ENCODE measurements at regions not wholly inside any gene's neighbourhood (a gene's known extent, or its start where the extent isn't known, plus 50 kb on each side); places are given as distances from the start of the nearest gene placed in this dataset.

DNA sequence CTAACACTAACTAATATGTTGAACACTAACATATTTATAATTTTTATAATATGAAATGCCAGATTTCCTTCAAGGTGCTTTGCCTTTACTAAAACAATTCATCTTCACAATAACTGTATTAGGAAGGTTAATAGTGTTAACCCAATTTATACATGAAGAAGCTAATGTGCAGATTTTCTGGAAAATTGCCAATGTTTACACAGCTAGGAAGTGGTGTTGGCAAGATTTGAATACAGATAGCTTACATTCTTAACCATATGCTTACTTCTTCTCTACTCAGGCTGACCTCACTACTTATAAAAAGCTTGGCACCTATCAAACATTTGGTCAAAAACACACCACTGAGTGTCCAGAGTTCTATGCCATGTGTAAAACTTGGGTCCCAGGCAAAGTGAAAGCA lies 445.4 kb upstream of the ITGA1 start:
- ChIA-PET POLR2A (no interaction called here), CTCF (no interaction called here)
- H3K36me3 Mint-ChIP-seq, result no peaks in the 10 kb centered on the region
- H3K9me3 Mint-ChIP-seq, result peaks cover 0 to 4% (median 2%) of the 10 kb centered on the region in 3 donors
- H3K4me1 Mint-ChIP-seq, result no peaks in the 10 kb centered on the region
- DNase-seq, result no peak
- no peak overlapping the region for H3K4me3 Mint-ChIP-seq
- no peaks in the 10 kb centered on the region for H3K9me3 ChIP-seq
- H3K36me3 ChIP-seq (ENCODE audit: control insufficient read depth in 2 of 2, extremely low read depth in 1 of 2, insufficient read depth in 1 of 2, low read length in 1 of 2), result no peaks in the 10 kb centered on the region
- no peak overlapping the region for H3K27ac ChIP-seq (ENCODE audit: low read length)
- no peaks in the 10 kb centered on the region for H3K27me3 Mint-ChIP-seq
- no peak overlapping the region for H3K4me3 ChIP-seq (ENCODE audit: control insufficient read depth in 1 of 2, extremely low read depth in 1 of 2, low read length in 1 of 2)
- no peaks in the 10 kb centered on the region for H3K27me3 ChIP-seq (replicated peaks in 1 of 2; ENCODE audit: control insufficient read depth in 2 of 2, extremely low read depth in 1 of 2, insufficient read depth in 2 of 2, low read length in 1 of 2)
- ATAC-seq (replicated peaks in 1 of 4), result no peak
- no peaks in the 10 kb centered on the region for H3K4me1 ChIP-seq (ENCODE audit: control insufficient read depth in 1 of 2, extremely low read depth in 1 of 2, insufficient read depth in 2 of 2, low read length in 2 of 2)
- no peak overlapping the region for H3K27ac Mint-ChIP-seq

DNA sequence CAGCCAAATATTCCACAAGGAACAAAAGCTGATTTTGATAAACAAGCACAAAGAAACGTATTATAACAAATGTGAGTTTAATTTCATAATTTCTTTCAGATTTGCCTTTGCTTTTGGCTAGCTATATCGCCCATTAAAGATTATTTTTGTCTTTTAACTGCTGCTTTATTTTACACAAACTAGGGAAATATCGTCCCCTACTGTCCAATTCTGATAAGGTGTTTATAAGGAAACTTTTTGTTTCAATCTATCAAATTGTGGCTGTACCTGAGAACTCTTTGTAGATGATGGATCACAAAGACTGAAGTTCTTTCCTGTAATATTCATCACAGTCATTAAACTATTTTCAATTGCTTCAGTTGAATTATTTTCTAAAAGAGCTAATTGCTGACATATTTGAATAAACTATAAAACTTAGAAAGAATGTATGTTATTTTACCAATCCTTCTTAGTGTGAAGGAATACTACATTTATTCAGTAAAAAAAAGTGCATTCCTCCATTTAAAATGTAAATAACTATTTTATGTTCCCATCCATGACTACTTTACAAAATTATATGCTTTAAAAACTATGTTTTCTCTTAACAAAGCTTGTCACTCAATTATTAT lies 431.3 kb upstream of the ITGA1 start:
- Mint-ChIP-seq H3K27ac (no peak overlapping the region), H3K4me1 (no peaks in the 10 kb centered on the region), H3K27me3 (peaks cover 0 to 3% of the 10 kb centered on the region in 2 donors), H3K36me3 (no peaks in the 10 kb centered on the region), H3K9me3 (no peaks in the 10 kb centered on the region), H3K4me3 (no peak overlapping the region)
- Histone ChIP-seq H3K27ac (ENCODE audit: low read length) (no peak overlapping the region), H3K9me3 (no peaks in the 10 kb centered on the region), H3K4me3 (ENCODE audit: control insufficient read depth in 1 of 2, extremely low read depth in 1 of 2, low read length in 1 of 2) (no peak overlapping the region), H3K27me3 (replicated peaks in 1 of 2; ENCODE audit: control insufficient read depth in 2 of 2, extremely low read depth in 1 of 2, insufficient read depth in 2 of 2, low read length in 1 of 2) (no peaks in the 10 kb centered on the region), H3K36me3 (ENCODE audit: control insufficient read depth in 2 of 2, extremely low read depth in 1 of 2, insufficient read depth in 1 of 2, low read length in 1 of 2) (no peaks in the 10 kb centered on the region), H3K4me1 (ENCODE audit: control insufficient read depth in 1 of 2, extremely low read depth in 1 of 2, insufficient read depth in 2 of 2, low read length in 2 of 2) (no peaks in the 10 kb centered on the region)
- CTCF ChIA-PET, result interaction anchor here in 1 of 2 donors (1.2 kb wide), 1 partner anchor 1393 kb away, joined by 3 read pairs; no protein-coding TSS in a partner anchor
- POLR2A ChIA-PET, result interaction anchor here (0.5 to 0.6 kb wide), 2 partner anchors 9 to 1036 kb away, joined by 3 to 6 read pairs; no protein-coding TSS in a partner anchor
- no peak for DNase-seq
- ATAC-seq (replicated peaks in 1 of 4), result no peak
- WGBS (ENCODE audit: insufficient coverage), result no CpG with 5 or more reads among the region's 3 CpGs

DNA sequence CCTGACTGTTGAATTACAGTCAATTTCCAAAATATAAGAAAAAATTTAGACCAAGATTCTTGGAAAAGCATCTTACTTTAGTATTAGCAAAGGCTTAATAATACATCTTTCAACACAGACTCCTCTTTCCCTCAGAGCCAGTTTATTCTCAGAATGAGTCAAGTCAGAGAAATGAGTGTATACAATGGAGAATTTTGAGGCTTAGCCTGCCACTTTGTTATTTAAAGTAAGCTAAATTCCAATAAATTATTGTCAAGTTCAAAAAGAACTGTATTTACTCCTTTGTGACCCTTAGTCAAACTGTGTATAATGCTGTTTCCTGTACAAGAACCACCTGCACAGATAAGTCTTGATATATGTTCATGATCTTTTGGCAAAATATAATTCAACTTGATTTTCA lies 428.5 kb upstream of the ITGA1 start:
- H3K27me3 ChIP-seq (replicated peaks in 1 of 2; ENCODE audit: control insufficient read depth in 2 of 2, extremely low read depth in 1 of 2, insufficient read depth in 2 of 2, low read length in 1 of 2), result no peaks in the 10 kb centered on the region
- ChIA-PET CTCF (no interaction called here), POLR2A (no interaction called here)
- no peaks in the 10 kb centered on the region for H3K9me3 ChIP-seq
- Mint-ChIP-seq H3K36me3 (no peaks in the 10 kb centered on the region), H3K4me1 (no peaks in the 10 kb centered on the region), H3K27ac (no peak overlapping the region), H3K9me3 (no peaks in the 10 kb centered on the region), H3K27me3 (peaks cover 0 to 7% of the 10 kb centered on the region in 2 donors), H3K4me3 (no peak overlapping the region)
- H3K36me3 ChIP-seq (ENCODE audit: control insufficient read depth in 2 of 2, extremely low read depth in 1 of 2, insufficient read depth in 1 of 2, low read length in 1 of 2), result no peaks in the 10 kb centered on the region
- no peak for ATAC-seq (replicated peaks in 1 of 4)
- DNase-seq, result no peak
- H3K4me3 ChIP-seq (ENCODE audit: control insufficient read depth in 1 of 2, extremely low read depth in 1 of 2, low read length in 1 of 2), result no peak overlapping the region
- no peaks in the 10 kb centered on the region for H3K4me1 ChIP-seq (ENCODE audit: control insufficient read depth in 1 of 2, extremely low read depth in 1 of 2, insufficient read depth in 2 of 2, low read length in 2 of 2)
- H3K27ac ChIP-seq (ENCODE audit: low read length), result no peak overlapping the region

DNA sequence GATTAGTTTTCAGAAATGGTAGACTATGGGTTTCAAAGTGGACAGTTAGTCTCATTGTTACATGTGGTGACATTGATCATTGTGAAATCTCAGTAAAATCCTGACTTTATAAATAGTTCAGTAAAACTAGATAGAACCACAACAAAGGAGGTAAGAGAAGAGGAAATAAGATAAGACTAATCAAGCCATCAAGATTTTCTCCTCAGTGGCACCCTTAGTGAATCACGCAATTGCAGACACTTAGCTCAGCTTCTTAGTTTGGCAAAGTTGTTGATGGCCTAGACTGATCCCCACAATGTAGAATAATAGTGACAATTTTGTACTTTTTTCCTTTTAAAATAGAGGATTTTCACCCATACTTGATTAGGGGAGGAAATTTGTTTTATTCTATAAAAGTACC lies 426.7 kb upstream of the ITGA1 start:
- Mint-ChIP-seq H3K9me3 (no peaks in the 10 kb centered on the region), H3K27me3 (peaks cover 0 to 7% of the 10 kb centered on the region in 2 donors), H3K36me3 (no peaks in the 10 kb centered on the region), H3K4me1 (no peaks in the 10 kb centered on the region), H3K27ac (no peak overlapping the region), H3K4me3 (no peak overlapping the region)
- H3K4me3 ChIP-seq (ENCODE audit: control insufficient read depth in 1 of 2, extremely low read depth in 1 of 2, low read length in 1 of 2), result no peak overlapping the region
- POLR2A ChIA-PET, result no interaction called here
- no peaks in the 10 kb centered on the region for H3K4me1 ChIP-seq (ENCODE audit: control insufficient read depth in 1 of 2, extremely low read depth in 1 of 2, insufficient read depth in 2 of 2, low read length in 2 of 2)
- H3K9me3 ChIP-seq, result no peaks in the 10 kb centered on the region
- CTCF ChIA-PET, result no interaction called here
- H3K36me3 ChIP-seq (ENCODE audit: control insufficient read depth in 2 of 2, extremely low read depth in 1 of 2, insufficient read depth in 1 of 2, low read length in 1 of 2), result no peaks in the 10 kb centered on the region
- DNase-seq, result no peak
- no CpG with 5 or more reads among the region's 1 CpG for WGBS (ENCODE audit: insufficient coverage)
- H3K27me3 ChIP-seq (replicated peaks in 1 of 2; ENCODE audit: control insufficient read depth in 2 of 2, extremely low read depth in 1 of 2, insufficient read depth in 2 of 2, low read length in 1 of 2), result no peaks in the 10 kb centered on the region
- ATAC-seq (replicated peaks in 1 of 4), result no peak
- H3K27ac ChIP-seq (ENCODE audit: low read length), result no peak overlapping the region

DNA sequence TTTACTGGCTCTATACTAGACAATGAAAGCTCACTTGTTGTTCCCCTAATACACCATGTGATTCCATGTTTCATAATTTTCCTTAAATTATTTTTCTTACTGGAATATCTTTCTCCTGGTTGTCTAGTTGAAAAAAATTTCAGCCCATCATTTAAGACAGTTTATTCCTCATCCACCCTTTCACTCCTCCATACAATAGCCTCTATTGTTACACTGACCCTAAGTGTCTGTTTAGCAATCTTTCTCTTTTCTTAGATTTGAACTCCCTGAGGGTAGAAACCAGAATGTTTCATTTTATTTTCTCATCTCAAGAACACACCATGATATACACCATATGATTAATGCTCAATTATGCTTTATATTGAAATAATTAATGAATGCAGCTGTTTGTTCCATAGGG lies 413.4 kb upstream of the ITGA1 start:
- ChIA-PET CTCF (no interaction called here), POLR2A (interaction anchor here in 1 of 2 donors (0.5 kb wide), 1 partner anchor 1367 kb away, joined by 4 read pairs; no protein-coding TSS in a partner anchor)
- ATAC-seq (replicated peaks in 1 of 4) (no peak), DNase-seq (no peak)
- no peaks in the 10 kb centered on the region for H3K27me3 Mint-ChIP-seq
- no peak overlapping the region for H3K27ac Mint-ChIP-seq
- Histone ChIP-seq H3K4me1 (ENCODE audit: control insufficient read depth in 1 of 2, extremely low read depth in 1 of 2, insufficient read depth in 2 of 2, low read length in 2 of 2) (no peaks in the 10 kb centered on the region), H3K4me3 (ENCODE audit: control insufficient read depth in 1 of 2, extremely low read depth in 1 of 2, low read length in 1 of 2) (no peak overlapping the region), H3K9me3 (no peaks in the 10 kb centered on the region), H3K27ac (ENCODE audit: low read length) (no peak overlapping the region), H3K36me3 (ENCODE audit: control insufficient read depth in 2 of 2, extremely low read depth in 1 of 2, insufficient read depth in 1 of 2, low read length in 1 of 2) (no peaks in the 10 kb centered on the region), H3K27me3 (replicated peaks in 1 of 2; ENCODE audit: control insufficient read depth in 2 of 2, extremely low read depth in 1 of 2, insufficient read depth in 2 of 2, low read length in 1 of 2) (peaks cover 0 to 2% of the 10 kb centered on the region in 2 experiments)
- no peak overlapping the region for H3K4me3 Mint-ChIP-seq
- H3K9me3 Mint-ChIP-seq, result no peaks in the 10 kb centered on the region
- H3K4me1 Mint-ChIP-seq, result no peaks in the 10 kb centered on the region
- H3K36me3 Mint-ChIP-seq, result no peaks in the 10 kb centered on the region

DNA sequence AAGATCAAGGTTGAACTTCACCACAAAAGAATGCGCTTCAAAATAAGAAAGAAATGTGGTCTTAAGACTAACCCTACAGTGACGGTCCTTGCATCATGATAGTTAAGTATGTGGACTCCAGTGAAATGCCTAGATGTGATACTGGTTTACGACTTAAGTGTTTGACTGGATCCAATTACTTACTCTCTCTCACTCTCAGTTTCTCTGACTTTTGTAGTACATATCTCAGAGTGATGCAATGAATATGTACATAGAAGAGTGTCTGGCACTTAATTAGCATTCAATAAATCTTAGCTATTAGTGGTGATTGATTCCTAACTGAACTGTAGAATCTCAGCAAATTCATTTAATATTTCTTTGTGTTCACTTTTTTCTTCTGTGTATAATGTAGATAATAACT lies 411.7 kb upstream of the ITGA1 start:
- H3K27ac ChIP-seq (ENCODE audit: low read length), result no peak overlapping the region
- no CpG with 5 or more reads among the region's 3 CpGs for WGBS (ENCODE audit: insufficient coverage)
- Mint-ChIP-seq H3K4me1 (no peaks in the 10 kb centered on the region), H3K27me3 (no peaks in the 10 kb centered on the region), H3K27ac (no peak overlapping the region), H3K4me3 (no peak overlapping the region), H3K36me3 (no peaks in the 10 kb centered on the region), H3K9me3 (no peaks in the 10 kb centered on the region)
- no peaks in the 10 kb centered on the region for H3K36me3 ChIP-seq (ENCODE audit: control insufficient read depth in 2 of 2, extremely low read depth in 1 of 2, insufficient read depth in 1 of 2, low read length in 1 of 2)
- ChIA-PET CTCF (no interaction called here), POLR2A (no interaction called here)
- H3K9me3 ChIP-seq, result no peaks in the 10 kb centered on the region
- H3K4me3 ChIP-seq (ENCODE audit: control insufficient read depth in 1 of 2, extremely low read depth in 1 of 2, low read length in 1 of 2), result no peak overlapping the region
- DNase-seq (no peak), ATAC-seq (replicated peaks in 1 of 4) (no peak)
- H3K27me3 ChIP-seq (replicated peaks in 1 of 2; ENCODE audit: control insufficient read depth in 2 of 2, extremely low read depth in 1 of 2, insufficient read depth in 2 of 2, low read length in 1 of 2), result no peaks in the 10 kb centered on the region
- H3K4me1 ChIP-seq (ENCODE audit: control insufficient read depth in 1 of 2, extremely low read depth in 1 of 2, insufficient read depth in 2 of 2, low read length in 2 of 2), result no peaks in the 10 kb centered on the region

DNA sequence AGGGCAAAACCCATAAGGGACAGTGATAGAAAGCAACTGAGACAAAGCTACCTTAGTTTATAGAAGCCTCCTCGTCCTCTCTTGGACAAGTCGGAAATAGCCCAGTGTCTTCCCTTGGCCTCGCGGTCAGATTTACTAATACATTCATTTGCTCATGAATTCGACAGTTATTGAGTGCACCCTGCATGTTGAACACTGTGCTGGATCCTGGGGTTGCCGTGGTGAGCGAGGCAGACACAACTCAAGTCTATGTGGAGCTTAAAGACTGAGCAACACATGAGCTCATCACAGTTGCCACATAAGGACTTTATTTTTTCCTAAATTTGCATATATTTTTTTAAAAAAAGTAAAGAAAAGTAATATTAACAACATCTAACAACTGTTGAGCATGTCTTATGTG lies 411.1 kb upstream of the ITGA1 start:
- no peaks in the 10 kb centered on the region for H3K4me1 Mint-ChIP-seq
- ATAC-seq (replicated peaks in 1 of 4) (no peak), DNase-seq (no peak)
- POLR2A ChIA-PET, result no interaction called here
- no peaks in the 10 kb centered on the region for H3K27me3 Mint-ChIP-seq
- H3K4me3 ChIP-seq (ENCODE audit: control insufficient read depth in 1 of 2, extremely low read depth in 1 of 2, low read length in 1 of 2), result no peak overlapping the region
- no peaks in the 10 kb centered on the region for H3K4me1 ChIP-seq (ENCODE audit: control insufficient read depth in 1 of 2, extremely low read depth in 1 of 2, insufficient read depth in 2 of 2, low read length in 2 of 2)
- H3K9me3 ChIP-seq, result no peaks in the 10 kb centered on the region
- H3K36me3 ChIP-seq (ENCODE audit: control insufficient read depth in 2 of 2, extremely low read depth in 1 of 2, insufficient read depth in 1 of 2, low read length in 1 of 2), result no peaks in the 10 kb centered on the region
- no peaks in the 10 kb centered on the region for H3K9me3 Mint-ChIP-seq
- no peaks in the 10 kb centered on the region for H3K27me3 ChIP-seq (replicated peaks in 1 of 2; ENCODE audit: control insufficient read depth in 2 of 2, extremely low read depth in 1 of 2, insufficient read depth in 2 of 2, low read length in 1 of 2)
- H3K27ac Mint-ChIP-seq, result no peak overlapping the region
- no peaks in the 10 kb centered on the region for H3K36me3 Mint-ChIP-seq
- 85% methylated on average over 5 of the region's 7 CpGs for WGBS (ENCODE audit: insufficient coverage)
- no peak overlapping the region for H3K4me3 Mint-ChIP-seq
- no peak overlapping the region for H3K27ac ChIP-seq (ENCODE audit: low read length)
- CTCF ChIA-PET, result no interaction called here

Data from T-cell (primary cell).